CD14-positive monocyte (primary cell): ENCODE measurements at regions not wholly inside any gene's neighbourhood (a gene's known extent, or its start where the extent isn't known, plus 50 kb on each side); places are given as distances from the start of the nearest gene placed in this dataset.

Experiments
- DNase-seq, 3 donors: peaks; one replicate each; pipeline ENCODE4 v3.0.0-alpha.2; 2011 to 2022
- H2AFZ ChIP-seq: 2 replicates; pipeline ENCODE4 v1.6.0; 2012; ENCODE audit warnings: mild to moderate bottlenecking, low read depth, low read length, inconsistent platforms; ENCODE audit not compliant: insufficient read depth, poor library complexity, severe bottlenecking
- H3K27ac ChIP-seq, 2 donors: 1 replicate in 1 of 2; 2 replicates in 1 of 2; pipeline ENCODE4 v1.5.1; 2012 to 2013; ENCODE audit warnings: low read length in 2 of 2, control low read depth in 1 of 2, inconsistent platforms in 1 of 2, low read depth in 1 of 2, mild to moderate bottlenecking in 1 of 2
- H3K27me3 ChIP-seq, 2 donors: one replicate each; pipeline versions ENCODE4 v1.6.0 to v1.6.1; 2011 to 2013; ENCODE audit warnings: low read length in 2 of 2; ENCODE audit not compliant: control insufficient read depth in 2 of 2, insufficient read depth in 2 of 2
- H3K36me3 ChIP-seq, 2 donors: replicated peaks in 1 of 2; 1 replicate in 1 of 2; 2 replicates in 1 of 2; pipeline versions ENCODE4 v1.5.1 to v1.6.1; 2012 to 2013; ENCODE audit warnings: low read length in 2 of 2, control low read depth in 1 of 2, inconsistent platforms in 1 of 2, mild to moderate bottlenecking in 1 of 2; ENCODE audit not compliant: insufficient read depth in 2 of 2, control insufficient read depth in 1 of 2
- H3K4me1 ChIP-seq, 2 donors: 1 replicate in 1 of 2; 2 replicates in 1 of 2; pipeline versions ENCODE4 v1.5.1 to v1.6.1; 2012 to 2013; ENCODE audit warnings: low read length in 2 of 2, control low read depth in 1 of 2, inconsistent platforms in 1 of 2, mild to moderate bottlenecking in 1 of 2, moderate library complexity in 1 of 2; ENCODE audit not compliant: insufficient read depth in 2 of 2, control insufficient read depth in 1 of 2
- H3K4me2 ChIP-seq: replicated peaks from 2 replicates; pipeline ENCODE3; 2012; ENCODE audit warnings: low read length, moderate library complexity, mild to moderate bottlenecking; ENCODE audit not compliant: poor library complexity, severe bottlenecking; ENCODE audit errors: extremely low read depth
- H3K4me3 ChIP-seq, 3 experiments: fragments of 200-600 bp in 1 of 3; sonication (generic) in 1 of 3; replicated peaks in 1 of 3; 1 replicate in 2 of 3; 2 replicates in 1 of 3; pipeline ENCODE4 v1.5.1; 2011 to 2013; ENCODE audit warnings: low read length in 3 of 3, mild to moderate bottlenecking in 3 of 3, control low read depth in 2 of 3, low read depth in 2 of 3, inconsistent platforms in 1 of 3, moderate library complexity in 1 of 3
- H3K79me2 ChIP-seq: 2 replicates; pipeline ENCODE4 v1.6.0; 2012; ENCODE audit warnings: mild to moderate bottlenecking, control low read depth, inconsistent platforms, low read length, moderate library complexity; ENCODE audit not compliant: insufficient read depth
- H3K9ac ChIP-seq: 2 replicates; pipeline ENCODE4 v1.6.0; 2017; ENCODE audit warnings: low read length, mild to moderate bottlenecking; ENCODE audit not compliant: insufficient read depth, poor library complexity, severe bottlenecking
- H3K9me3 ChIP-seq, 2 donors: replicated peaks in 1 of 2; 1 replicate in 1 of 2; 2 replicates in 1 of 2; pipeline versions ENCODE4 v1.5.1 to v1.6.1; 2012 to 2013; ENCODE audit warnings: low read length in 2 of 2, control low read depth in 1 of 2; ENCODE audit not compliant: control insufficient read depth in 1 of 2, insufficient read depth in 1 of 2
- H4K20me1 ChIP-seq: 2 replicates; pipeline ENCODE4 v1.6.0; 2012; ENCODE audit warnings: mild to moderate bottlenecking, low read length, control low read depth, moderate library complexity; ENCODE audit not compliant: insufficient read depth
- H3K27ac Mint-ChIP-seq, 7 donors: one replicate each; pipeline ENCODE4 v1.8.0; 2020; ENCODE audit warnings: mild to moderate bottlenecking in 7 of 7, mixed read lengths in 7 of 7, moderate library complexity in 6 of 7, inconsistent platforms in 2 of 7
- H3K27me3 Mint-ChIP-seq, 3 donors: one replicate each; pipeline ENCODE4 v1.8.0; 2021 to 2022; ENCODE audit warnings: low read depth in 3 of 3, mild to moderate bottlenecking in 3 of 3, mixed read lengths in 3 of 3, moderate library complexity in 3 of 3, inconsistent platforms in 1 of 3
- H3K36me3 Mint-ChIP-seq, 2 donors: one replicate each; pipeline ENCODE4 v1.8.0; 2020; ENCODE audit warnings: mixed read lengths in 2 of 2, inconsistent platforms in 1 of 2, mild to moderate bottlenecking in 1 of 2
- H3K4me1 Mint-ChIP-seq: one replicate; pipeline ENCODE4 v1.8.0; 2020; ENCODE audit warnings: mild to moderate bottlenecking, mixed read lengths
- H3K4me3 Mint-ChIP-seq, 2 donors: one replicate each; pipeline ENCODE4 v1.8.0; 2020; ENCODE audit warnings: mild to moderate bottlenecking in 2 of 2, mixed read lengths in 2 of 2, moderate library complexity in 1 of 2
- H3K9me3 Mint-ChIP-seq, 7 donors: one replicate each; pipeline ENCODE4 v1.8.0; 2020 to 2022; ENCODE audit warnings: mixed read lengths in 7 of 7, mild to moderate bottlenecking in 6 of 7, moderate library complexity in 6 of 7, inconsistent platforms in 2 of 7
- WGBS: methylation state at CpG from one replicate; pipeline ENCODE4 v1.1.5; 2013; ENCODE audit warnings: missing lambda C conversion rate; ENCODE audit not compliant: insufficient coverage; 5-methylcytosine and 5-hydroxymethylcytosine counted together
- intact Hi-C, 2 donors: fragments of 100-400 bp; cut with micrococcal nuclease; formaldehyde crosslinking; loops; one replicate each; pipeline versions ENCODE4 v1.15.0 to v1.15.1; 2023
- TF ChIP-seq, protein P1 (sequence below): fragments of 200-600 bp; IDR thresholded peaks from one replicate; pipeline ENCODE4 v1.8.0; 2022; ENCODE audit warnings: antibody characterized with exemption, mild to moderate bottlenecking

DNA sequence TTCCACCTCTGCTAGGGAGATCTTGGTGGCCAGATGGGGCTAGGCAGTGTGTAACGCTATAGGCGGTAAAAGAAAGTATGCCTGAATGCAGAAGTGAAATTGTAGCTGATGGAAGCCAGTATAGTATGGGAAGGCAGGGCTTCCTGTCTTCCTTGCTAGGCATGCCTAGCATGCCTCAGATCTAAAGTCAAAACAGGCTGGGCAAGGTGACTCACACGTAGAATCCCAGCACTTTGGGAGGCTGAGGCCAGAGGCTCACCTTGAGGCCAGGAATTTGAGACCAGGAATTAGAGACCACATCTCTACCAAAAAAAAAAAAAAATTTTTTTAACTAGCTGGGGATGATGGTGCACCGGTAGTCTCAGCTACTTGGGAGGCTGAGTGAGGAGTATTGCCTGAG is 281.7 kb upstream of the MTNR1B start:
- Histone ChIP-seq H3K79me2 (no peaks in the 10 kb centered on the region), H3K4me2 (no peak overlapping the region), H3K9me3 (no peaks in the 10 kb centered on the region), H3K9ac (no peak overlapping the region), H3K4me1 (no peaks in the 10 kb centered on the region), H3K36me3 (no peaks in the 10 kb centered on the region), H3K27ac (no peak overlapping the region), H3K4me3 (no peak overlapping the region), H3K27me3 (no peaks in the 10 kb centered on the region), H4K20me1 (no peaks in the 10 kb centered on the region), H2AFZ (no peak overlapping the region)
- Mint-ChIP-seq H3K4me3 (no peak overlapping the region), H3K27me3 (no peaks in the 10 kb centered on the region), H3K36me3 (no peaks in the 10 kb centered on the region), H3K4me1 (no peaks in the 10 kb centered on the region), H3K9me3 (peaks cover 0 to 5% (median 2%) of the 10 kb centered on the region in 7 donors), H3K27ac (no peak overlapping the region)
- DNase-seq, result no peak
- 80% methylated on average over 2 of the region's 4 CpGs for WGBS
- TF ChIP-seq, protein P1, sequence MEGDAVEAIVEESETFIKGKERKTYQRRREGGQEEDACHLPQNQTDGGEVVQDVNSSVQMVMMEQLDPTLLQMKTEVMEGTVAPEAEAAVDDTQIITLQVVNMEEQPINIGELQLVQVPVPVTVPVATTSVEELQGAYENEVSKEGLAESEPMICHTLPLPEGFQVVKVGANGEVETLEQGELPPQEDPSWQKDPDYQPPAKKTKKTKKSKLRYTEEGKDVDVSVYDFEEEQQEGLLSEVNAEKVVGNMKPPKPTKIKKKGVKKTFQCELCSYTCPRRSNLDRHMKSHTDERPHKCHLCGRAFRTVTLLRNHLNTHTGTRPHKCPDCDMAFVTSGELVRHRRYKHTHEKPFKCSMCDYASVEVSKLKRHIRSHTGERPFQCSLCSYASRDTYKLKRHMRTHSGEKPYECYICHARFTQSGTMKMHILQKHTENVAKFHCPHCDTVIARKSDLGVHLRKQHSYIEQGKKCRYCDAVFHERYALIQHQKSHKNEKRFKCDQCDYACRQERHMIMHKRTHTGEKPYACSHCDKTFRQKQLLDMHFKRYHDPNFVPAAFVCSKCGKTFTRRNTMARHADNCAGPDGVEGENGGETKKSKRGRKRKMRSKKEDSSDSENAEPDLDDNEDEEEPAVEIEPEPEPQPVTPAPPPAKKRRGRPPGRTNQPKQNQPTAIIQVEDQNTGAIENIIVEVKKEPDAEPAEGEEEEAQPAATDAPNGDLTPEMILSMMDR, result no peak
- intact Hi-C loops, result no loop called here

DNA sequence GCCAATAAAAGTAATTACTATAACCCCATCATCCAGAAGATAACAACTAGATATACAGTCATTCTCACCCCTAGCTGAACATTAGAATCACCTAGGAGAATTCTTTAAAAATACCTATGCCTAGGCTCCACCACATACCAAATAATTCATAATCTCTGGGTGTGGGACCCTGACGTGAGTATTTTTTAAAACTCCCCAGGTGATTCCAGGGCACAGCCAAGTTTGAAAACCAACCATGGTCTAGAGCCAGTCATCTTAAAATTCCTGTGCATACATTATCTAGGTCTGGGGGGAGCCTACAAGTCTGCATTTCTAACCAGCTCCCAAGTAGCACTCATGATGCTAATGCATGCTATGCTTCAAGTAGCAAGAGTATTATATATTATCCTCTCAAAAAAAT is 281.0 kb upstream of the MTNR1B start:
- no peak overlapping the region for H3K4me3 Mint-ChIP-seq
- intact Hi-C loops, result no loop called here
- H3K27ac Mint-ChIP-seq, result no peak overlapping the region

More for the DNA sequence above, 281.0 kb upstream of the MTNR1B start:
- Histone ChIP-seq H3K79me2 (no peaks in the 10 kb centered on the region), H2AFZ (no peak overlapping the region), H4K20me1 (no peaks in the 10 kb centered on the region), H3K4me2 (no peak overlapping the region), H3K36me3 (no peaks in the 10 kb centered on the region), H3K9ac (no peak overlapping the region), H3K9me3 (no peaks in the 10 kb centered on the region), H3K4me1 (no peaks in the 10 kb centered on the region), H3K4me3 (no peak overlapping the region), H3K27ac (no peak overlapping the region), H3K27me3 (no peaks in the 10 kb centered on the region)
- H3K9me3 Mint-ChIP-seq, result peaks cover 0 to 5% (median 2%) of the 10 kb centered on the region in 7 donors
- H3K4me1 Mint-ChIP-seq, result no peaks in the 10 kb centered on the region
- H3K36me3 Mint-ChIP-seq, result no peaks in the 10 kb centered on the region
- TF ChIP-seq, protein P1, result no peak
- WGBS, result 100% methylated on average over 1 of the region's 1 CpG
- no peaks in the 10 kb centered on the region for H3K27me3 Mint-ChIP-seq
- no peak for DNase-seq
